ENCODE measurements at regions not wholly inside any gene's neighbourhood (a gene's known extent, or its start where the extent isn't known, plus 50 kb on each side); places are given as distances from the start of the nearest gene placed in this dataset.

DNA sequence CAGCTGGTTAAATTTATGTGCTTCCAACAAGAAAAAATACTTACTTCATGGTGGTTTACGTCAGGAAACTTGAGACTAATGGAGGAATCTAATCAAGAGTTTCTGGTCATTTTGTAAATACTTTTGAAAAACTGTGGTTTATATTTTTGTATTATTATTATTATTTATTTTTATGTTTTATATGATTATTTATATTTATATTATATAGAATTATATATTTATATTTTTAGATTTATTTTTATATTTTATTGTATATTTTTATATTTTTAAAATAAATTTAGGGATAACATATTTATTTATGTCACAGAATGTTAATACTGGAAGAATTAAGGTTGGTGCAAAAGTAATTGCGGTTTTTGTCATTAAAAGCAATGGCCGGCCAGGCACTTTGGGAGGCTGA, 474.5 kb upstream of the DDX18 start:
- H3K4me3 Mint-ChIP-seq = no peak overlapping the region
- Histone ChIP-seq H3K27ac (no peak overlapping the region), H4K20me1 (ENCODE audit: low read depth) (no peaks in the 10 kb centered on the region), H3K4me1 (no peaks in the 10 kb centered on the region), H3K36me3 (no peaks in the 10 kb centered on the region), H2AFZ (replicated peaks) (no peak overlapping the region), H3F3A (ENCODE audit: low read depth) (no peaks in the 10 kb centered on the region), H3K9ac (no peak overlapping the region), H3K79me2 (ENCODE audit: low read depth) (no peaks in the 10 kb centered on the region), H3K9me3 (ENCODE audit: low read depth) (no peaks in the 10 kb centered on the region), H3K27me3 (no peaks in the 10 kb centered on the region), H3K4me3 (no peak overlapping the region), H3K4me2 (no peak overlapping the region)
- no peak overlapping the region for H3K27ac Mint-ChIP-seq
- H3K27me3 Mint-ChIP-seq (ENCODE audit: insufficient read depth, low read depth) = no peaks in the 10 kb centered on the region
- no peak for DNase-seq (ENCODE audit: low spot score)
- no peaks in the 10 kb centered on the region for H3K9me3 Mint-ChIP-seq
- H3K36me3 Mint-ChIP-seq = no peaks in the 10 kb centered on the region
- no peaks in the 10 kb centered on the region for H3K4me1 Mint-ChIP-seq
- TF ChIP-seq EZH2phosphoT487 (IDR thresholded peaks at IDR 0.05) = no peak
- no peak for TF ChIP-seq EZH2 (IDR thresholded peaks at IDR 0.05)
- TF ChIP-seq, protein P1, sequence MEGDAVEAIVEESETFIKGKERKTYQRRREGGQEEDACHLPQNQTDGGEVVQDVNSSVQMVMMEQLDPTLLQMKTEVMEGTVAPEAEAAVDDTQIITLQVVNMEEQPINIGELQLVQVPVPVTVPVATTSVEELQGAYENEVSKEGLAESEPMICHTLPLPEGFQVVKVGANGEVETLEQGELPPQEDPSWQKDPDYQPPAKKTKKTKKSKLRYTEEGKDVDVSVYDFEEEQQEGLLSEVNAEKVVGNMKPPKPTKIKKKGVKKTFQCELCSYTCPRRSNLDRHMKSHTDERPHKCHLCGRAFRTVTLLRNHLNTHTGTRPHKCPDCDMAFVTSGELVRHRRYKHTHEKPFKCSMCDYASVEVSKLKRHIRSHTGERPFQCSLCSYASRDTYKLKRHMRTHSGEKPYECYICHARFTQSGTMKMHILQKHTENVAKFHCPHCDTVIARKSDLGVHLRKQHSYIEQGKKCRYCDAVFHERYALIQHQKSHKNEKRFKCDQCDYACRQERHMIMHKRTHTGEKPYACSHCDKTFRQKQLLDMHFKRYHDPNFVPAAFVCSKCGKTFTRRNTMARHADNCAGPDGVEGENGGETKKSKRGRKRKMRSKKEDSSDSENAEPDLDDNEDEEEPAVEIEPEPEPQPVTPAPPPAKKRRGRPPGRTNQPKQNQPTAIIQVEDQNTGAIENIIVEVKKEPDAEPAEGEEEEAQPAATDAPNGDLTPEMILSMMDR (IDR thresholded peaks at IDR 0.05) = no peak

DNA sequence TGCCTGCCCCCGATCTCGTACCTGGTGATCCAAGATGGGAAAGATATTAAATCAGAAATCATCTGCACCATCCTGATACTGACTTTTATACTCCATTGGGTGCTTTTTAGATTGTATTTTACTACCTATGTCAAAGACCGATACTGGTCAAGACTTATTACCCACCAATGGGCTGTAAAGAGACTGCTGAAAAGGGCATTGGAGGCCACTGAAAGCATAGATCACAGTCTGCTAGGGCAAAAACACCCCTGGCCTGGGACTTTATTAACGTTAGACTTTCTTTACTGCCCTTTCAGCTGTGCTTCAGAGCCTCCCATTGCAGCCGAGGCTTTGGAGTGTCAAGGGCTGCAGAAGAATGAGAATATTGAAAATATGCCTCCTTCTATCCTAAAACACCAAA, 472.8 kb upstream of the DDX18 start:
- Mint-ChIP-seq H3K27ac (no peak overlapping the region), H3K27me3 (ENCODE audit: insufficient read depth, low read depth) (no peaks in the 10 kb centered on the region), H3K4me1 (peaks cover 3% of the 10 kb centered on the region), H3K4me3 (no peak overlapping the region), H3K36me3 (no peaks in the 10 kb centered on the region), H3K9me3 (no peaks in the 10 kb centered on the region)
- H4K20me1 ChIP-seq (ENCODE audit: low read depth) = no peaks in the 10 kb centered on the region
- H3K4me3 ChIP-seq = no peak overlapping the region
- no peaks in the 10 kb centered on the region for H3K9me3 ChIP-seq (ENCODE audit: low read depth)
- no peaks in the 10 kb centered on the region for H3K79me2 ChIP-seq (ENCODE audit: low read depth)
- H3K27ac ChIP-seq = no peak overlapping the region
- no peak overlapping the region for H2AFZ ChIP-seq (replicated peaks)
- no peak overlapping the region for H3K4me2 ChIP-seq
- H3K36me3 ChIP-seq = no peaks in the 10 kb centered on the region
- DNase-seq (ENCODE audit: low spot score) = no peak
- no peaks in the 10 kb centered on the region for H3K4me1 ChIP-seq
- H3K9ac ChIP-seq = no peak overlapping the region
- TF ChIP-seq EZH2phosphoT487 (IDR thresholded peaks at IDR 0.05) = no peak
- no peak for TF ChIP-seq EZH2 (IDR thresholded peaks at IDR 0.05)
- TF ChIP-seq, protein P1 (IDR thresholded peaks at IDR 0.05) = no peak
- H3F3A ChIP-seq (ENCODE audit: low read depth) = no peaks in the 10 kb centered on the region
- no peaks in the 10 kb centered on the region for H3K27me3 ChIP-seq

- H3K36me3 ChIP-seq = no peaks in the 10 kb centered on the region
- no peaks in the 10 kb centered on the region for H3F3A ChIP-seq (ENCODE audit: low read depth)
- TF ChIP-seq, protein P1 (IDR thresholded peaks at IDR 0.05) = no peak
- no peak for TF ChIP-seq EZH2phosphoT487 (IDR thresholded peaks at IDR 0.05)
- TF ChIP-seq EZH2 (IDR thresholded peaks at IDR 0.05) = no peak
- H3K4me3 ChIP-seq = no peak overlapping the region
- H3K27me3 Mint-ChIP-seq (ENCODE audit: insufficient read depth, low read depth) = no peaks in the 10 kb centered on the region
- H3K4me1 ChIP-seq = no peaks in the 10 kb centered on the region
- no peak overlapping the region for H3K4me2 ChIP-seq
- DNase-seq (ENCODE audit: low spot score) = no peak
- H3K4me3 Mint-ChIP-seq = no peak overlapping the region
- no peaks in the 10 kb centered on the region for H3K9me3 Mint-ChIP-seq
- H3K27ac Mint-ChIP-seq = no peak overlapping the region
- no peaks in the 10 kb centered on the region for H4K20me1 ChIP-seq (ENCODE audit: low read depth)
- no peak overlapping the region for H3K27ac ChIP-seq
- H3K79me2 ChIP-seq (ENCODE audit: low read depth) = no peaks in the 10 kb centered on the region
- no peak overlapping the region for H2AFZ ChIP-seq (replicated peaks)
- H3K27me3 ChIP-seq = no peaks in the 10 kb centered on the region
- H3K36me3 Mint-ChIP-seq = no peaks in the 10 kb centered on the region
- H3K4me1 Mint-ChIP-seq = peaks cover 3% of the 10 kb centered on the region
- H3K9me3 ChIP-seq (ENCODE audit: low read depth) = no peaks in the 10 kb centered on the region
- H3K9ac ChIP-seq = no peak overlapping the region
Measured at GRCh38 chr2:117342415-117342814, 472.1 kb upstream of the DDX18 start.

DNA sequence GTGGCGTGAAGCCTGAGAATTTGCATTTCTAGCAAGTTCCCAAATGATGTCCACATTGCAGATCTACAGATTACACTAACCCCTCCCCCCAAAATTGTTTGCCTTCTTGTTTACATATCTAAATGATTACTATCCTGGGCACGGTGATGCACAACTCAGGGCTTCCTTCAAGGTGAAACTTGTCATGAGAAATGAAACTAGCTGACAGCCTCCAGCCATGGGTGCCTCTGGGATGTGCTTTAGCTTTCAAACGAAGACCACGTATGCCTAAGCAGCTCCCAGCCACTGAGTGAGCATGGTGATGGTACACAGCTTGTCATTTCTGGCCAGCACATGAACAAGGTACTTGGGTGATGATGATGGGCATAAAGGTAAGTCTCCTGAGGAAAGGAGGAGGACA, 464.8 kb upstream of the DDX18 start:
- Histone ChIP-seq H3K36me3 (no peaks in the 10 kb centered on the region), H3K27ac (no peak overlapping the region), H3K9ac (no peak overlapping the region), H3K79me2 (ENCODE audit: low read depth) (no peaks in the 10 kb centered on the region), H3K4me2 (no peak overlapping the region), H2AFZ (replicated peaks) (no peak overlapping the region), H3K27me3 (no peaks in the 10 kb centered on the region), H3K4me1 (no peaks in the 10 kb centered on the region), H3K9me3 (ENCODE audit: low read depth) (no peaks in the 10 kb centered on the region), H4K20me1 (ENCODE audit: low read depth) (no peaks in the 10 kb centered on the region), H3K4me3 (no peak overlapping the region), H3F3A (ENCODE audit: low read depth) (no peaks in the 10 kb centered on the region)
- no peak overlapping the region for H3K4me3 Mint-ChIP-seq
- no peaks in the 10 kb centered on the region for H3K9me3 Mint-ChIP-seq
- peaks cover 3% of the 10 kb centered on the region for H3K4me1 Mint-ChIP-seq
- TF ChIP-seq, protein P1 (IDR thresholded peaks at IDR 0.05) = no peak
- TF ChIP-seq EZH2phosphoT487 (IDR thresholded peaks at IDR 0.05) (no peak), EZH2 (IDR thresholded peaks at IDR 0.05) (no peak)
- no peaks in the 10 kb centered on the region for H3K27me3 Mint-ChIP-seq (ENCODE audit: insufficient read depth, low read depth)
- DNase-seq (ENCODE audit: low spot score) = no peak
- H3K27ac Mint-ChIP-seq = no peak overlapping the region
- no peaks in the 10 kb centered on the region for H3K36me3 Mint-ChIP-seq

Data from neural progenitor cell (in vitro differentiated cells).